HG03460 (cell line): ENCODE measurements at regions not wholly inside any gene's neighbourhood (a gene's known extent, or its start where the extent isn't known, plus 50 kb on each side); places are given as distances from the start of the nearest gene placed in this dataset.
"Not testable (repeated sequence)": the region's sequence is repeated elsewhere in the genome, so short reads cannot be mapped to it uniquely, and the experiment has no call there.

ENCODE experiments used
- ATAC-seq: cut with Tn5 transposase; IDR thresholded peaks from one replicate; pipeline ENCODE4 v1.9.1; 2021; ENCODE audit not compliant: unreplicated experiment

DNA sequence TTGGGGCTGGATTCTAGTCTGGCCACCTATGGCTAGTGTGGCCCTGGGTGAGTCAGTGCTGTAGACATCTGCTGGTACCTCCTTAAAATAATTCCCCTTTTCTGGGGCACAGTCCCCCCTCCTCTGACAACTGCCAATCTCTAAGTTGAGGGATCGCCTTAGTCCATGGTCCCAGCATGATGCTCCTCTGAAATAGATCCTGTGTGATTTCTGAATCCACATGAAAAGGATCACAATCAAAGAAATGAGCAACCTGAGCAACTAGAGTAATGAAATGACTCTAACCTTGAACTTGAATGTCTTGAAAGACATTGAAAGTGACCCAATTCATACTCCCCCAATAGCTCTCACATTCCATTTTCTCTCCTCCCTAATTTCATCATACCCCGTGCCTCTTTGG, 332.5 kb downstream of the VRK1 start:
- no peak for ATAC-seq

DNA sequence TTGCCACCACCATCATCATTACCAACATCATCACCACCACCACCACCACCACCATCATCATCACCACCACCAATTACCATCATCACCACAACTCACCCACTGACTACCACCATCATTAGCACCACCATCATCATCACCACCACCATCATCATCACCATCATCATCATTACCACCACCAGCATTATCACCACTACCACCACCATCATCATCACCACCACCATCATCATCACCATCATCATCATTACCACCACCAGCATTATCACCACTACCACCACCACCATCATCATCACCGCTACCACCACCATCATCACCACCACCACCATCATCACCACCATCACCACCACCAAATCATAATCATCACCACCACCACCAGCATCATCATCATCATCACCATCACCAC, 338.7 kb downstream of the VRK1 start:
- ATAC-seq: not testable (repeated sequence)

DNA sequence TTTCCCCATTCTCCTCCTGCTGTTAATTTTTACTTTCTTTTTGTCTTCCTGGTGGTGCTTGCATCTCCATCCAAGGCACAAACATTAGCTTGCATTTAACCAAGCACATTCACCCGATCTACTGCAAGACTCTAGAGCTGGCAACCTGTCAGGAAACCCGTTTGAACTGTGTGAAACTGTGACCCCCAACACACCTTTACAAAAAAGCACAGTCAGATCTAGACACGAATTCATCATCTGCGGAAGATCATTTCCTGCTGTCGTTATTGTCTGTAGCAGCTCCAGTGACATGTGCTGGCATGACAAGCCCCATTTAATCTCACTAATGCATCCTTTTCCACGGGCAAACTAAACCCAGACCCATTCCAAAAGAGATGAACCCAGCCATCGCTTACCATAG, 340.5 kb downstream of the VRK1 start:
- ATAC-seq: no peak

DNA sequence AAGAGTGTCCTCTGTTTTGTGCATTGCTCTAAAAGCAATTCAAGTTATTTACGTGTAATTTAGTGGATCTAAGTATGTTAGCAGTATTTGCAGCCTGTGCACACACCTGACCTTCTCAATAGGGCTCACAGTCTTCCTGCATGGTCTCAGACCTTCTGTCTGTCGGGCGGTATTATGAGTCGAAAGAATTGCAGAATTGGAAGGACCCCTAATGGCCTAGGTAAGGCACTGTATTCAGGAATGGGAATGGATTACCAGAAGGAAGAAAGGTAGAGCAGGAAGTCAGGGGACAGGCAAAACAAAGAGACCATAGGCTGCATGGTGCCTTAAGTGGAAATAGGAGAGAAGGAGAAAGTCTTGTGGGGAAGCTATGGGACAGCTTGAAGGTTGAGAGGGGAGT, 341.6 kb downstream of the VRK1 start:
- no peak for ATAC-seq

DNA sequence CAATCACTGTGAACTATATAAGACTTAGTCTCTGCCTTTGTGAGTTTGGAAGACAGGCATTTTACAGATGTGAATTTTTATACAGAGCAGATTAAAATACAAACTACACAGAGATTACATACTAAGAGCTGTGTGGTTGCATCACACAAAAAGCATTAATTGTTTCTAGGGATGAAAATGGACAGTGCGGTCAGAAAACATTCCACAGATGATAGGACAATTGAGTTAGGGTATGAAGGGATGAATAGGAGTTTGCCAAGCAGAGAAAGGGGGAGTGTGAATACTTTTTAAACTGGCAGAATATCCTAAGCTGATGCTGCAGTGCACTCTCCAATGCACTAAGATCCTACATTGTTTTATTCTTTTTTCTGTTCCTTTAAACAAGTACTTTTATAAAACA, 345.8 kb downstream of the VRK1 start:
- no peak for ATAC-seq

DNA sequence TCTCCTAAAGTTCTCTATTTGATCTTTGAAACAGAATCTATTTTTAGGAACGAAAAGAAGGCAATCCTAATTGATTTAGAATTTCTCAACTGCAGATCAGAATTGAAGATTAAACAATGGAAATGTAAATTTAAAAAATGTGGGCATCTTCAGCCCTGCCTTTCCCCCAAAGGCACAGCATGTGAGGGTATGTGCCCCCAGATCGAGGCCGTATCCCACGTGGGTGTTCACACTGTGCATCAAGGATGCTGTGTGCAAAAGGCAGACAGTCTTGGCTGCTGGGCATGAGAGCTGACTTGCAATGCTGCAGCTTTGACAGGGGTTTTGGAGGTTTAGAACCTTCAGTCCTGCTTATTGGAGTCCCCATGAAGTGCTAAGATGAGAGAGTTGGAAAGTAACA, 346.3 kb downstream of the VRK1 start:
- ATAC-seq: no peak

DNA sequence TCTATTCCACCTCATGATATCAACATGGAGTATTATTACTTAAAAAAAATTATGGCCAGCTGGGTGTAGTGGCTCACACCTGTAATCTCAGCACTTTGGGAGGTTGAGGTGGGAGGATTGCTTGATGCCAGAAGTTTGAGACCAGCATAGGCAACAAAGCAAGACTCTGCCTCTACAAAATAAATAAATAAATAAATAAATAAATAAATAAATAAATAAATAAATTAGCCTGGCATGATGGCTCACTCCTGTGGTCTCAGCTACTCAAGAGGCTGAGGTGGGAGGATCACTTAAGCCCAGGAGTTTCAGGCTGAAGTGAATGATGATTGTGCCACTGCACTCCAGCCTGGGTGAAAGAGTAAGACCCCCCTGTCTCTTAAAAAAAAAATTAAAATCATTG, 350.8 kb downstream of the VRK1 start:
- not testable (repeated sequence) for ATAC-seq

DNA sequence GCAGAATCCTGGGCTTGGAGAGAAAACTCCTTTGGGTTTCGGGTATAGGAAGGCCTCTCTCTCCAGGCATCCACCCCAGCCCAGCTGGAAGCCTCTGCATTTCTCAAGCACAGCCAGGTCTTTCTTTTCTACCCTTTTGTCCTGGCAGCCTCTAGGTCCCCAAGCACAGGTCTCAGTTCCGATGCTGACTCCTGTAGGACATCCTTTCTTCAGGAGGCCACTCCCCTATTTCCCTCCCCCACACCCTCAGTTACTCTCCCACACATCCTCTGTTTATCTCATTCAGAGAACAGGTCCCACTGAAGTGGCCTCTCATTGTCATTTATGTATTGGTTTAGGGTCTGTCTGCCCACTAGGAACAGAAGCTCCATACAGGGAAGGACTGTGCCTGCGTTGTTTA, 352.6 kb downstream of the VRK1 start:
- no peak for ATAC-seq

DNA sequence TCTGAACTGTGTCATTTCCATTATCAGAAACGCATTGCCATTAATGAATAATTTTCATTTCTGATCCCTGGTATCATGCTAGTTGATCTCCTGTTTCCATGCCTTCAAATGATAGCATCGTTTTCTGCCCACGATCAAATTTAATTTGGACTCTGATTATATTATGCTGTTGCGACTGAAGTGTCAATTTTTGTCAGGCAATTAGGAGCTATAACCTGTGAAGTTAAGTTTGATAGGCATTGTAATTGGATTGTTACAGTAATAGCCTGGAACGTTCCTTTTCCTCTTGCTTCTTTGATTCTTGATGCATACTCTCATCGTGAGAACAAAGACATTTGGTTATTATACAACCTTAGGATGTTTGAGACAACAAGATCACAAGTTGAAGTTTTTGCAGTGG, 356.3 kb downstream of the VRK1 start:
- ATAC-seq: no peak

DNA sequence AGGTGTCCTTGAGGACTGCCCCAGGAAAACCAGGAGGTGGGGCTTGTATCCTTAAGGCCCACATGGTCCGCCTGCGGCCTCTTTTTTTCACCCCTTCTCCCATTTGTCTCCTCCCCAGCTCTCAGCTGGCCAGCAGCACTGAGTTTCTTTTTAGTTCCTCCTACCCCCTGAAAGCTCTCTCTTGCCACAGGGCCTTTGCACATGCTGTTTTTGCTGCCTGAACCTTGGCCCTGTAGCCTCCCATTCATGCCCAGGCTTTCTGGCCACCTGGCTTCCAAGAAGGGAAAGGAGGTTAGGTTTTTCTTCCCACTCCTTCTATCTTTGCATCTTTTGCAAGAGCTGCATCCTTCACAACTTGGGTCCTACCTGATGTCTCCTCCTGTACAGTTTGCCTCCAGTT, 358.1 kb downstream of the VRK1 start:
- no peak for ATAC-seq

DNA sequence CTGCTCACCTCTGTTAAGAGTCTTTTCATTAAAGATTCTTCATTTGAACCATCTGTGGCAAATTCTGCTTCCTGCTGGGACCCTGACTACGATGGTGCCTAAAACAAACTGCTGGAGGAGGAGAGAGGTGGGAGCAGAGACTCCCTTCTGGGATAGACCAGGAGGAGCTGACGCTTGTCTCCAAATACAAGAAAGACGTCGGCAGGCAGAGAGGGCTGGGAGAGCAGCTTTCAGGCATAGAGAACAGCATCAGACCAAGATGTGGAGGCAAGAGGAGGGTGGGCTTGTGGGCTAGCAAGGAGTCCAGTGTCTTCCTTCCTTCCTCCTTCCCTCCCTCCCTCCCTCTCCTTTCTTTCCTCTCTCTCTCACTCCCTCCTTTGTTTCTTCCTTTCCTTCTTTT, 358.6 kb downstream of the VRK1 start:
- no peak for ATAC-seq

DNA sequence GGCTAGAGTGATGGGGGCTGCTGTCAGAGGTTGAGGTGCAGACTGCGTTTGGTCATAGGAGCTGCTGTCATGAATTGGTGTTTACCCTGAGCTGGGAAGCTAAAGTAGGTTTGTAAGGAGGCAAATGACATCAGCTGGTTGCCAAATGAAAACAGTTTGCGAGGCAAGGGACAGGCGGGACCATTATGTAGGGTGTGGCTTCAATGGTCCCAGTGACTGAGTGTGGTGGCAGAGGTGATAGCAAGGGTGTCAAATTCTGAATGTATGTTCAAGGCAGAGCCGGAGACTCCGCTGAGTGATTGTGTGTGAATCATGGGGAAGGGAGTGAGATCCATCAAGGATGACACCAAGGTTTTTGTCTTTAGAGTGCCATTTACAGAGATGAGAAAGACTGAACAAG, 359.5 kb downstream of the VRK1 start:
- ATAC-seq: no peak

DNA sequence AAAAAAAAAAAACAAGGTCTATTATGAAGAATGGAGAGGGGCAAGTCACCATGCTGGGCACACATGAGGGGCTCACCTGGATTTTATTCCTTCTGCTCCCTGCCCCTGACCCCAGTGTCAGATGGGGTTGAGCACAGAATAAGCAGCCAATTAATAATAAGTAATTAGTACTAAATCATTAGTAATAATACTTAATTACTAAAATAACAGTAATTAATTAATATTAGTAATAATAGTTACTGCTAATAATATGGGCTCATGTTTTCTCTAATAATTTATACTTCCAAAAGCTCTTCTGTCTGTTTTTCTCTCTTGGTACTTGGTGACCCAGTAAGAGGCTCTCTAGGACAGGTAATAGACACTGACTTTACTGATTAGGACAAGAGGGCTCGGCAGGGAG, 360.9 kb downstream of the VRK1 start:
- ATAC-seq: no peak

DNA sequence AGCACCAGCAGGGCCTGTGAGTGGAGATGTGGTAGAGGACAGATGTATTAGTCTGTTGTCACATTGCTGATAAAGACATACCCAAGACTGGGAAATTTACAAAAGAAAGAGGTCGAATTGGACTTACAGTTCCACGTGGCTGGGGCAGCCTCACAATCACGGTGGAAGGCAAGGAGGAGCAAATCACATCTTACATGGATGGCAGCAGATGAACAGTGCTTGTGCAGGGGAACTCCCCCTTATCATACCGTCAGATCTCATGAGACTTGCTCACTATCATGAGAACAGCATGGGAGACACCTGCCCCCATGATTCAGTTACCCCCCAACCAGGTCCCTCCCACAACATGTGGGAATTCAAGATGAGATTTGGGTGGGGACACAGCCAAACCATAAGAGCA, 361.9 kb downstream of the VRK1 start:
- ATAC-seq: no peak

DNA sequence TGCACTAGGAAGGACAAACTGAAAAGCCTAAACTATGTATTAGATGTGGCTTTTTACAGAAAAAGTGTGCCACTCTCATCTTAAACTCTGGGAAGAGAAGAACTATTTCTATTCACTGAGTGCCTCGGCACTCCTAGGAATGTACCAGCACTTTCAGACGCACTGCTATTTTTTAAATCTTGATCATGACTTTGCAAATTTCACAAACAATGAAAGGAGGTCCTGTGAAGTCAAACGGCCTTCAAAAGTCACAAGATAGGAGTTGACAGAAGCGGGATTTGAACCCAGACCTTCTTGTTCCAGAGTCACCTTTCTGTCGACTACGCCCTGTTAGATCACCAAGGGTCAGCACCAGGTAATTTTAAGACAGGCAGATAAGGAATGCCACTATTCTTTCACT, 365.4 kb downstream of the VRK1 start:
- ATAC-seq: no peak

DNA sequence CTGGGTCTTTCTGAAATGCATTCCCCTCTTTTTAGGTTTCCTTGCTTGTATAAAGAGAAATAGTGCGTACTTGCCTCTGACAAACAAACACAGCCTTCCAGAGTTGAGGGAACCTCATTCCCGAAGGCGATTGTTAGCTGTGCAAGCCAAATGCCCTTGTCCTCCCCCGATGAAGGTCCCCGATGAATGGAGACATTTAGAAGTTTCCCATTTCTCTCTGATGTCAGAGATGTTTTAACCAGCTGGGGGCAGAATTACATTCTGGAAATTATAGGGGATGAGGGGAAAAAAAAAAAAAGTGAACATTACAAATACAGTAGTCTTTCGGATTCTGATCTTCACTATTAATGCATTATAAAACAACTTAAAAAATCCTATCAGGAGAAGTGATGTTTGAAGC, 366.8 kb downstream of the VRK1 start:
- no peak for ATAC-seq

DNA sequence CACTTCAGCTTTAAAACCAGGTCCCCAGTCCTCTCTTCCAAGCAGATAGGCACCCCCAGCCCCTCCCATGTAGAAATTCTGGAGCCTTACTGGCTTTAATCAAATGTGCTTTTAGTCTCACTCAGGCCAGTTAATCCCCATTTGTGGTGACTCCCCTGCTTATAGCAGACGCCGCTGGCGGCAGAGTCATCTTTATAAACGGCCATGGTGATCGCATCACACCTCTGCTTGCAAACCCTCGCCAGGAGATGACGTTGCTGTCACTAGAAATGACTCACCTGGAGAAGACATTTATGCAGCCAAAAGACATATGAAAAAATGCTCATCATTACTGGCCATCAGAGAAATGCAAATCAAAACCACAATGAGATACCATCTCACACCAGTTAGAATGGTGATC, 369.3 kb downstream of the VRK1 start:
- no peak for ATAC-seq

DNA sequence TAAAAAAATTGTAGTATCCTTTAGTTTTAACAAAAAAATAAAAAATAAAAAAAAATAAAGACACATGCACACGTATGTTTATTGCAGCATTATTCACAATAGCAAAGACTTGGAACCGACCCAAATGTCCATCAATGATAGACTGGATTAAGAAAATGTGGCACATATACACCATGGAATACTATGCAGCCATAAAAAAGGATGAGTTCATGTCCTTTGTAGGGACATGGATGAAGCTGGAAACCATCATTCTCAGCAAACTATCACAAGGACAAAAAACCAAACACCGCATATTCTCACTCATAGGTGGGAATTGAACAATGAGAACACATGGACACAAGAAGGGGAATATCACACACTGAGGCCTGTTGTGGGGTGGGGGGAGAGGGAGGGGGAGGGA, 370.4 kb downstream of the VRK1 start:
- not testable (repeated sequence) for ATAC-seq

DNA sequence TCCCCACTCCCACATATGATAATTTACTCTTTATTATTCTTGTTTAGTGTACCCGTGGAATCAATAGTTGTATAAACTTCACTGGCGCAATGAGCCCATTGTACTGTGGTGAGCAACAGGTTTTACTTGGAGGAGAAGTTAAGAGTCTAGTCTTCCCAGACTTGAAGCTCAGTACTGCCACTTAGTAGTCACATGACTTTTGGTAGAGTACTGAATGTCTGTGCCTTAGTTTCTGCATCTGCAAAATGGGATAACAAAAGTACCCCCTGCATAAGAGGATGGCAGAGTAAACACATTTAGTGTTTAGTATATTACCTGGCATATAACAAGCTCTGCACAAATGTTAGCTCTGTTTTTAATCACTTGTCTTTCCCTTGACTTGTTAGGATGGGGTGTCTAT, 375.5 kb downstream of the VRK1 start:
- no peak for ATAC-seq

DNA sequence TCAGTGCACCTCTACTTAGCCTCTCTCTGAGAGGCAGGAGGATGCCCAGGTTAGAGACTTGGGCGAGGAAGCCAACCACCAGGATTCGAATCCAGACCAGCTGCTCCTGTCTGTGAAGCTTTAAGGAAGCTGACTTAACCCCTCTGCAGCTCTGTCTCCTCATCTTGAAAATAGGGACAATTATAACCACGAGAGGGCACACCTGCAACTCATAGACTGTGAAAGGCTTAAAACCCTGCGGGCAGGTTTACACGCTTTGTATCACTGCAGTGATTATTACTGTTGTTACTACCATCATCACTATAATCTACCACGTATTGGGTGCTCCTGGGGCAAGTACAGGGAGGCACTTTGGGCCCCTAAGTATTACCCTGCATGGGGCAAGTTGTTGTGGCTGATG, 379.8 kb downstream of the VRK1 start:
- no peak for ATAC-seq

DNA sequence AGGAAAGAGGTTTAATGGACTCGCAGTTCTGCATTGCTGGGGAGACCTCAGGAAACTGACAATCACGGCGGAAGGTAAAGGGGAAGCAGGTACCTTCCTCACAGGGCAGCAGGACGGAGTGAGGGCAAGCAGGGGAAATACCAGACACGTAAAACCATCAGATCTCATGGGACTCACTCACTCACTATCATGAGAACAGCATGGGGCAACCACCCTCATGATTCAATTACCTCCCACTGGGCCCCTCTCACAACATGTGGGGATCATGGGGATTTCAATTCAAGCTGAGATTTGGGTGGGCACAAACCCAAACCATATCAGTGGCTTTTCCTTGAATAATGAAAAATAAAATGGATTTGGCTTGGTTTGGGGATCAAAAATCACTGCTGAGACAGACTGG, 380.5 kb downstream of the VRK1 start:
- ATAC-seq: peak; percentile 64

DNA sequence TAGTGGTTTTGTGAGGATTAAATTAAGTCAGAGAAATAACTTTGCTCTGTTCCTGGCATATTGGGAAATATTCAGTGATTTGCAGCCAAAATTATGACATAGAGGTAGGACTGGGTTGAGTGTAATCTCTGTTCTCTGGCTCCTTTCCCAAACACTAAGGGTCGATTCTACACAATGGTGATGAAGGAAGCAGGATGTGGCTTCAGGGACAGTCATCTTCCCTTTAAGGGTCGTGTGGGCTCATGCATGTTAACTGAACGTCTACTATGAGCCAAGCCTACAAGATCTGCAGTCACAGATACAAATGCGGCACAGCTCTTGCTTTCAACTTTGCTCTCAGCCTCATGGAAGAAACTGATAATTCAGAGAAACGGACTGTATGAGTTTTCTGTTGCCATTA, 381.6 kb downstream of the VRK1 start:
- no peak for ATAC-seq

DNA sequence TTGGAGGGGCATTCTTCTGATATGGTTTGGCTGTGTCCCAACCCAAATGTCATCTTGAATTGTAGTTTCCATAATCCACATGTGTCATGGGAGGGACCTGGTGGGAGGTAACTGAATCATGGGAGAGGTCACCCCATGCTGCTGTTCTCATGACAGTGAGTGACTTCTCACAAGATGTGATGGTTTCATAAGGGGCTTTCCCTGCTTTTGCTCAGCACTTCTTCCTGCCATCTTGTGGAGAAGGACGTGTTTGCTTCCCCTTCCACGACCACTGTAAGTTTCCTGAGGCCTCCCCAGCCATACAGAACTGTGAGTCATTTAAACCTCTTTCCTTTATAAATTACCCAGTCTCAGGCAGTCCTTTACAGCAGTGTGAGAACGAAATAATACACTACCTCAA, 382.4 kb downstream of the VRK1 start:
- no peak for ATAC-seq
